Mammary epithelial cell (primary cell): ENCODE measurements at regions not wholly inside any gene's neighbourhood (a gene's known extent, or its start where the extent isn't known, plus 50 kb on each side); places are given as distances from the start of the nearest gene placed in this dataset.

Experiments
- EZH2 ChIP-seq: IDR thresholded peaks from 2 replicates; pipeline ENCODE4 v1.6.1; 2012; ENCODE audit warnings: low read length, inconsistent platforms, borderline replicate concordance
- TF ChIP-seq, protein P1 (sequence below), 2 donors: IDR thresholded peaks in 1 of 2; conservative IDR thresholded peaks in 1 of 2; 2 replicates each; pipeline ENCODE4 v1.5.1; 2011 to 2012; ENCODE audit warnings: inconsistent platforms in 2 of 2, low read length in 2 of 2, mild to moderate bottlenecking in 2 of 2, control low read depth in 1 of 2, low read depth in 1 of 2; ENCODE audit not compliant: insufficient read depth in 1 of 2; ENCODE audit errors: extremely low read depth in 1 of 2

DNA sequence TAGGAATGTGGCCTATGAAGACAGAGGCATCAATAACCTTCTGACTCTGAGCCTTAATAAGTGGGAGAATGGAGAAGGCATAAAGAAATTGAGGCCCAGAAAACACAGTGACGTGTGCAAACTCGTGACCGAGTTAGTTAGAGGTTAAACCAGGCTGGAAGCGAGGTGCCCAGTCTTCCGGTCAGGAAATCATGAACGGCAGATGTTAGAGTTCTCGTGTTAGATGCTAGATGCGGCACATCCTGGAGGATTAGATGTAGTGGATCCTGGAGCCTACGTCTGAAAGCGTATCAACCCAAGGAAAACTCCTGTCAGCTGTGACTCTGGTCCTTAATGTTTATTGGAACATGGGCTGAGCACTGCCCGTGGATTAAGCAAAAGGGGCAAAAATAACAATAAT is 275.9 kb downstream of the TCF7L2 start:
- TF ChIP-seq, protein P1, sequence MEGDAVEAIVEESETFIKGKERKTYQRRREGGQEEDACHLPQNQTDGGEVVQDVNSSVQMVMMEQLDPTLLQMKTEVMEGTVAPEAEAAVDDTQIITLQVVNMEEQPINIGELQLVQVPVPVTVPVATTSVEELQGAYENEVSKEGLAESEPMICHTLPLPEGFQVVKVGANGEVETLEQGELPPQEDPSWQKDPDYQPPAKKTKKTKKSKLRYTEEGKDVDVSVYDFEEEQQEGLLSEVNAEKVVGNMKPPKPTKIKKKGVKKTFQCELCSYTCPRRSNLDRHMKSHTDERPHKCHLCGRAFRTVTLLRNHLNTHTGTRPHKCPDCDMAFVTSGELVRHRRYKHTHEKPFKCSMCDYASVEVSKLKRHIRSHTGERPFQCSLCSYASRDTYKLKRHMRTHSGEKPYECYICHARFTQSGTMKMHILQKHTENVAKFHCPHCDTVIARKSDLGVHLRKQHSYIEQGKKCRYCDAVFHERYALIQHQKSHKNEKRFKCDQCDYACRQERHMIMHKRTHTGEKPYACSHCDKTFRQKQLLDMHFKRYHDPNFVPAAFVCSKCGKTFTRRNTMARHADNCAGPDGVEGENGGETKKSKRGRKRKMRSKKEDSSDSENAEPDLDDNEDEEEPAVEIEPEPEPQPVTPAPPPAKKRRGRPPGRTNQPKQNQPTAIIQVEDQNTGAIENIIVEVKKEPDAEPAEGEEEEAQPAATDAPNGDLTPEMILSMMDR (conservative IDR thresholded peaks at IDR 0.05 in 1 of 2, IDR thresholded peaks at IDR 0.05 in 1 of 2; ENCODE audit: extremely low read depth in 1 of 2, insufficient read depth in 1 of 2, low read depth in 1 of 2, low read length in 2 of 2): no peak
- TF ChIP-seq EZH2: no peak
